IgD-negative memory B cell (primary cell): ENCODE measurements at regions not wholly inside any gene's neighbourhood (a gene's known extent, or its start where the extent isn't known, plus 50 kb on each side); places are given as distances from the start of the nearest gene placed in this dataset.
A peak's percentile ranks its signal among the peaks of the same experiment; 100 is the strongest.

Experiments used
- H3K27ac Mint-ChIP-seq, 3 donors: one replicate each; pipeline ENCODE4 v1.8.0; 2020 to 2022; ENCODE audit warnings: mild to moderate bottlenecking in 3 of 3, mixed read lengths in 3 of 3, moderate library complexity in 1 of 3
- H3K27me3 Mint-ChIP-seq: one replicate; pipeline ENCODE4 v1.8.0; 2021; ENCODE audit warnings: mixed read lengths
- H3K36me3 Mint-ChIP-seq: one replicate; pipeline ENCODE4 v1.8.0; 2020; ENCODE audit warnings: mild to moderate bottlenecking, mixed read lengths
- H3K4me1 Mint-ChIP-seq, 3 donors: one replicate each; pipeline ENCODE4 v1.8.0; 2020 to 2022; ENCODE audit warnings: mixed read lengths in 3 of 3, mild to moderate bottlenecking in 1 of 3
- H3K4me3 Mint-ChIP-seq, 4 donors: one replicate each; pipeline ENCODE4 v1.8.0; 2020 to 2022; ENCODE audit warnings: mild to moderate bottlenecking in 4 of 4, mixed read lengths in 4 of 4, moderate library complexity in 3 of 4
- H3K9me3 Mint-ChIP-seq, 3 donors: one replicate each; pipeline ENCODE4 v1.8.0; 2020 to 2021; ENCODE audit warnings: mixed read lengths in 3 of 3, mild to moderate bottlenecking in 1 of 3

DNA sequence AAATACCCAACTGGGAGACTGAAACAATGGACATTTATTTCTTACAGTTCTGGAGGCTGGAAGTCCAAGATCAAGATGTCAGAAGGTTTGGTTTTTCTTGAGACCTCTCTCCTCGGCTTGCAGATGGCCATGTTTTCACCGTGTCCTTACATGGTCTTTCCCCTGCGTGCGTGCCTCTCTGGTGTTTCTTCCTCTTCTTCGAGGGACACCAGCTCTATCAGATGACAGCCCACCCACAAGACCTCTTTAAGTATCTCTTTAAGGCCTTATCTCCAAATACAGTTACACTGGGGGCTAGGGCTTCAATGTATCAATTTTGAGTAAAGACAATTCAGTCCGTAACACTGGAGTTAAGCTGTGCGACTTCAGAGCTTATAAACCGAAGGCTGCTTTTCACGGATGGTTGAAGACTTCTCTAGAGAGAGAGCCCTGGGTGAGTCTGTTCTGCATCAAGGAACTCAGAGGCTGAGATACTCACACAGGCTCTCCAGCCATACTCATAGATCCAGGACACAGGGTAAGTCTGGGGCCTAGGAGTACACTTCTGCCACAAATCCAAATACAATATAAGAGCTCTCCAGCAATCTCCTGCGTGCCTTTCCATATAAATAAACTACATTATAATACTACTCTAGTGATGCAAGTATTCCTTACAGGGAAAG lies 339.9 kb upstream of the PKDCC start:
- H3K27ac Mint-ChIP-seq = peak overlapping the region in 1 of 3 donors; percentile 62
- H3K4me3 Mint-ChIP-seq = peak overlapping the region in 3 of 4 donors; percentile 13 to 72 (median 67)

DNA sequence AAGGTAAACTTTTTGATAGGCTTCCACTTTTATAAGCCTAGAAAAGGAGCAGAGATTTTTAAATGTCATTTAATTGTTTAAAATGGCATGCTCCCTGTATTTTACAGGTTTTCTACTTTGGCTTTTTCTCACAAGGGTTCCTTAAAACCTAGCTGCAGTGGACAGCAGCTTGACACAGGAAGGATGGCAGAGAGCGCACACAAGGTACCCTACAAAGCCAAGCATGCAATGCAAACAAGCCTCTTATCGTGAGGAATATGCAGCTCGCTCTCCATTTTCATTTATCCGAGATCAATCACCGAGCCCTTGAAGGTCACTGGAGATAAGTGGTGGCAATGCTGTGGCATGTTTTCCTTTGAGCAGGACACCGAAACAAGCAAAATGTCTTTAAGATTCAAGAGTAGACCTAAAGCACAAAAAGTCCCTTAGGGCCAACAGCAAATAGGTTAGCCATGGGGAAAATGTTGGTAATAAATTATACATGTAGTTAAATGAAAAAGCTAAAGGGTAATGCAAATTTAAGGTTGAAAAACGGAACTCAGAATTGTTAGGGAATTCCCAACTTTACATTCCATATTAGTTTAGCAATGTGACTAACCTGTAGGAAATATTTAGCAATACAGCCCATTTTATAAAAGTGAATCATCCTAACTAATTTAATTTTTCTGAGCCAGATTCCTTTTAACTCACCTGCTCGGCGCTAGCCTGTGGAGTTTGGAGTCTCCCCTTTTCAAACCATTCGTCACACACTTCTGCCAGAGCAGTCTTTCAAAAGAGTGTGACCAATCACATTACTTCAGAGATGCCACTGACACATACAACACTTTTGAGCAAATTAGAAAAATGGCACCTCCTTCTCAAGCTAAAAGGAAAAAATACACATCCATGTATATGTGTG lies 337.9 kb upstream of the PKDCC start:
- Mint-ChIP-seq H3K27me3 (peaks cover 2% of the 10 kb centered on the region), H3K9me3 (no peaks in the 10 kb centered on the region), H3K4me3 (peak overlapping the region in 1 of 4 donors; percentile 65), H3K27ac (no peak overlapping the region), H3K4me1 (peaks cover 5 to 15% (median 9%) of the 10 kb centered on the region in 3 donors), H3K36me3 (no peaks in the 10 kb centered on the region)

More for the DNA sequence above, 339.9 kb upstream of the PKDCC start:
- peaks cover 5 to 14% (median 7%) of the 10 kb centered on the region in 3 donors for H3K4me1 Mint-ChIP-seq
- peaks cover 2% of the 10 kb centered on the region for H3K36me3 Mint-ChIP-seq
- peaks cover 2% of the 10 kb centered on the region for H3K27me3 Mint-ChIP-seq
- H3K9me3 Mint-ChIP-seq = no peaks in the 10 kb centered on the region

GRCh38 chr2:41710944-41711343 lies 336.9 kb upstream of the PKDCC start:
- H3K4me1 Mint-ChIP-seq = peaks cover 10 to 19% (median 12%) of the 10 kb centered on the region in 3 donors
- H3K27ac Mint-ChIP-seq = no peak overlapping the region
- no peak overlapping the region for H3K4me3 Mint-ChIP-seq
- H3K36me3 Mint-ChIP-seq = no peaks in the 10 kb centered on the region
- H3K9me3 Mint-ChIP-seq = no peaks in the 10 kb centered on the region
- H3K27me3 Mint-ChIP-seq = peaks cover 2% of the 10 kb centered on the region

GRCh38 chr2:41711736-41712135 lies 336.1 kb upstream of the PKDCC start:
- H3K4me3 Mint-ChIP-seq = no peak overlapping the region
- H3K27me3 Mint-ChIP-seq = peaks cover 2% of the 10 kb centered on the region
- no peaks in the 10 kb centered on the region for H3K9me3 Mint-ChIP-seq
- H3K27ac Mint-ChIP-seq = no peak overlapping the region
- no peaks in the 10 kb centered on the region for H3K36me3 Mint-ChIP-seq
- H3K4me1 Mint-ChIP-seq = peaks cover 14 to 19% (median 15%) of the 10 kb centered on the region in 3 donors

DNA sequence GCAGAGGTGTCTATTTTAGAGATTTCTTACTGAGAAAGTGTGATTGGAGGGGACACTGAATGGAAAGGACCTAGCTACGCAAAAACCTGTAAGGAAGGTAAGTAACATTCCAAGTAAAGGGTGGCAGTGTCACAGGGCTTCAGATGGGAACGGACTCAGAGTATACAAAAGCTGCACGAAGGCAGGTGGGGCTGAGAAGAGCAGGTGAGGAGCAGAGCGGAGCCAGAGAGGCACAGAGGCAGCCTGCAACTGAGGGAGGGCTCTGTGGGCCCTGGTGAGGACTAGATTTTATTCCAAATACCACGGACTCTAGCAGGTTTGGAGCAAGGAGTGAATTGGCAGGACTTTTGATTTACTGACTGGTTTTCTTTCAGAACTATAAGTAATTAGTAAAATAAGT lies 331.3 kb upstream of the PKDCC start:
- peaks cover 0 to 3% (median 0%) of the 10 kb centered on the region in 3 donors for H3K9me3 Mint-ChIP-seq
- H3K36me3 Mint-ChIP-seq = no peaks in the 10 kb centered on the region
- peak overlapping the region; percentile 40 to 89 (median 48) for H3K27ac Mint-ChIP-seq
- H3K27me3 Mint-ChIP-seq = no peaks in the 10 kb centered on the region
- peaks cover 19 to 28% (median 24%) of the 10 kb centered on the region in 3 donors for H3K4me1 Mint-ChIP-seq
- H3K4me3 Mint-ChIP-seq = peak overlapping the region in 1 of 4 donors; percentile 52

GRCh38 chr2:41717839-41718238 lies 330.0 kb upstream of the PKDCC start:
- Mint-ChIP-seq H3K36me3 (no peaks in the 10 kb centered on the region), H3K4me3 (peak overlapping the region in 1 of 4 donors; percentile 3), H3K4me1 (peaks cover 19 to 28% (median 25%) of the 10 kb centered on the region in 3 donors), H3K9me3 (peaks cover 0 to 3% (median 0%) of the 10 kb centered on the region in 3 donors), H3K27ac (peak overlapping the region in 1 of 3 donors; percentile 0), H3K27me3 (no peaks in the 10 kb centered on the region)

- Mint-ChIP-seq H3K27me3 (no peaks in the 10 kb centered on the region), H3K9me3 (peaks cover 0 to 3% (median 0%) of the 10 kb centered on the region in 3 donors), H3K4me3 (no peak overlapping the region), H3K4me1 (peaks cover 19 to 28% (median 25%) of the 10 kb centered on the region in 3 donors), H3K36me3 (no peaks in the 10 kb centered on the region), H3K27ac (no peak overlapping the region)
Observed at GRCh38 chr2:41718705-41719104, 329.1 kb upstream of the PKDCC start.

DNA sequence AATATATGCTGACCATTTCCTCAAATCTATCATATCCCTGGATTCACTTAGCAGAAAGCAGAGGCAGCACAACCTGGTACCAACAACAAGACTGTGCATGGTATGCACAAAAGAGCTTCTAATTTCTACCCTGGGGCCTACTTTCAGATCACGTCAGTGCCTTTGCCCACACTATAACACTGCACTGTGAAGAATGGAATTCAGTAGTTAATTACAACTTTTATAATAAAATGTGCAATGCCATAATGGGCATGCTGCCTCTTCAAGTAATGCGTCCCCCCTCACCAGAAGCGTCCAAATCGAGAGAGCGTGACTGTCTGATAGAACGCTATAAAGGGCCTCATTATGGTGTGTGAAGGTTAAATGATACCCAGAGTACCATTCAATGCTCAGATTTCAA lies 328.1 kb upstream of the PKDCC start:
- Mint-ChIP-seq H3K9me3 (peaks cover 0 to 3% (median 0%) of the 10 kb centered on the region in 3 donors), H3K36me3 (no peaks in the 10 kb centered on the region), H3K4me3 (no peak overlapping the region), H3K27ac (no peak overlapping the region), H3K4me1 (peaks cover 19 to 28% (median 25%) of the 10 kb centered on the region in 3 donors), H3K27me3 (no peaks in the 10 kb centered on the region)

- H3K36me3 Mint-ChIP-seq = no peaks in the 10 kb centered on the region
- H3K27ac Mint-ChIP-seq = no peak overlapping the region
- H3K4me3 Mint-ChIP-seq = peak overlapping the region in 2 of 4 donors; percentile 6 to 58
- no peaks in the 10 kb centered on the region for H3K27me3 Mint-ChIP-seq
- peaks cover 17 to 26% (median 24%) of the 10 kb centered on the region in 3 donors for H3K4me1 Mint-ChIP-seq
- peaks cover 0 to 3% (median 0%) of the 10 kb centered on the region in 3 donors for H3K9me3 Mint-ChIP-seq
Observed at GRCh38 chr2:41720331-41721251, 327.2 kb upstream of the PKDCC start.

DNA sequence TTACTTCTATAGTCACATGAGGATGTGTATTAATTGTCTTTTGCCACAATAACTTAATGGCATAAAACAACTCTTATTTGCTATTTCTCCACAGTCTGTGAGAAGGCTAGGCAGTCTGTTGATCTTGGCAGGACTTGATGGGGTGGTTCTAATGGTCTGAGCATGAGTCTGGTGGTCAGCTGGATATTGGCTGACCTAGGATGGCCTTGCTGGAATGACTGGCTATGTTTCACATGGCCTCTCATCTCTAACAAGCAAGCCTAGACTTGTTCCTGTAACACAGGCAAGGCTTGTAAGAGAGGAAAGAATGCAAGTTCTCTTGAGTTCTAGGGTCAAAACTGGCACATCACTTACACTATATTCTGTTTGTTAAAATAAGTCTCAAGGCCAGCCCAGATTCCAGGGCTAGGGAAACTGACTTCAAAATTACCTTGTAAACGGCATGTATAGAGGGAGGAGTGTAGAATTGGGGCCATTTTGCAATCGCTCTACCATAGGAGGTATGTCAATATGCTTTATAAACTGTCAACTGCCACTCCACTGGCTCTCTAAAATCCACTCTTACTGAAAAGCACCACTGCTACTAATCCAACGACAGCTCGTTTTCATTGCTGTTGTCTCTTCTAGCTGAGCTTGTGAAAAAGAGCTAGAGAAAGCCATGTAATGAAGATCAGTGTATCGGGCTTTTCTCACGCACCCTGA lies 325.0 kb upstream of the PKDCC start:
- Mint-ChIP-seq H3K4me1 (peaks cover 5 to 13% (median 13%) of the 10 kb centered on the region in 3 donors), H3K4me3 (no peak overlapping the region), H3K27ac (no peak overlapping the region), H3K9me3 (peaks cover 0 to 3% (median 0%) of the 10 kb centered on the region in 3 donors), H3K27me3 (no peaks in the 10 kb centered on the region), H3K36me3 (no peaks in the 10 kb centered on the region)

GRCh38 chr2:41723526-41723925 lies 324.3 kb upstream of the PKDCC start:
- H3K36me3 Mint-ChIP-seq = no peaks in the 10 kb centered on the region
- no peak overlapping the region for H3K27ac Mint-ChIP-seq
- peaks cover 3 to 10% (median 7%) of the 10 kb centered on the region in 3 donors for H3K4me1 Mint-ChIP-seq
- peaks cover 0 to 3% (median 0%) of the 10 kb centered on the region in 3 donors for H3K9me3 Mint-ChIP-seq
- H3K4me3 Mint-ChIP-seq = no peak overlapping the region
- H3K27me3 Mint-ChIP-seq = no peaks in the 10 kb centered on the region

DNA sequence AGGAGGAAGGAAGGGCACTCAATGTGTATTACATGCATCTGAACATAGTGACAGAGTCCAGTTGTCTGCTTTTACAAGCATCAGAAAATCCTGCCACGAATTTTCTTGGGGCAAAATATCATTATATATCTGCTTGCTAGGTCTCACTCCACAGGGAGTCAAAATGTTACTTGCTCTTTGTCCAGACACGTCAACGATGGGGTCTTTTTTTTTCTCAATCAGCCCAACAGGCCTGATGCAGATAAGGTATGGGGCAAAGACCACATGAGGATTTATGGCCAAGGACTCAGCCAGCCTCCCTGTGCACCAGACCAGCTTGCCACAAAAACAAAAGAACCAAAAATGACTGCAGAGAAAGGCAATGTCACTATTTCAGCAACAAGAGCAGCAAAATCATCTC lies 323.4 kb upstream of the PKDCC start:
- H3K4me3 Mint-ChIP-seq = no peak overlapping the region
- H3K27me3 Mint-ChIP-seq = no peaks in the 10 kb centered on the region
- H3K4me1 Mint-ChIP-seq = peaks cover 3 to 10% (median 7%) of the 10 kb centered on the region in 3 donors

GRCh38 chr2:41725901-41726300 lies 321.9 kb upstream of the PKDCC start:
- peaks cover 0 to 3% (median 1%) of the 10 kb centered on the region in 3 donors for H3K4me1 Mint-ChIP-seq
- H3K27ac Mint-ChIP-seq = no peak overlapping the region
- no peaks in the 10 kb centered on the region for H3K27me3 Mint-ChIP-seq
- no peaks in the 10 kb centered on the region for H3K36me3 Mint-ChIP-seq
- H3K9me3 Mint-ChIP-seq = no peaks in the 10 kb centered on the region
- no peak overlapping the region for H3K4me3 Mint-ChIP-seq

More for the DNA sequence above, 323.4 kb upstream of the PKDCC start:
- Mint-ChIP-seq H3K27ac (no peak overlapping the region), H3K9me3 (peaks cover 0 to 3% (median 0%) of the 10 kb centered on the region in 3 donors), H3K36me3 (no peaks in the 10 kb centered on the region)

GRCh38 chr2:41726364-41726763 lies 321.5 kb upstream of the PKDCC start:
- Mint-ChIP-seq H3K4me1 (peaks cover 0 to 2% (median 1%) of the 10 kb centered on the region in 3 donors), H3K9me3 (no peaks in the 10 kb centered on the region), H3K27ac (no peak overlapping the region), H3K27me3 (no peaks in the 10 kb centered on the region), H3K36me3 (no peaks in the 10 kb centered on the region), H3K4me3 (no peak overlapping the region)
